ENCODE measurements at regions not wholly inside any gene's neighbourhood (a gene's known extent, or its start where the extent isn't known, plus 50 kb on each side); places are given as distances from the start of the nearest gene placed in this dataset.

- no peak for DNase-seq
Measured at GRCh38 chrY:15415165-15415564, 890.8 kb downstream of the NLGN4Y start.

DNA sequence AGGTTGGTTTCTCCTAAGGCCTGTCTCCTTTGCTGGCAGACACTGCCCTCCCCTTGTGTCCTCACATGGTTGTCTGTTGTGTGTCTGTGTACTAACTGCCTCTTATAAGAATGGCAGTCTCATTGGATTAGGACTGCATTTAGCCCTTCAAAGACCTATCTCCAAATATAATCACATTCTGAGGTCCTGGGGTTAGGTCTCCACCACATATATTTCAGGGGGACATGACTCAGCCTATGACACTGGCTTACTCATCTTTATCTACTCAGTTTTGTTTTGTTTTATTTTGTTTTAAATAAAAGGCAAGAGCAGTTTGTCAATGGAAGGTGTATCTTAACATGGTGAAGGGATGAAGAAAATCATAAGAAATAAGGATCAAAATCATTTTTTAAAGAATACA, 894.3 kb downstream of the NLGN4Y start:
- no peak for DNase-seq

DNA sequence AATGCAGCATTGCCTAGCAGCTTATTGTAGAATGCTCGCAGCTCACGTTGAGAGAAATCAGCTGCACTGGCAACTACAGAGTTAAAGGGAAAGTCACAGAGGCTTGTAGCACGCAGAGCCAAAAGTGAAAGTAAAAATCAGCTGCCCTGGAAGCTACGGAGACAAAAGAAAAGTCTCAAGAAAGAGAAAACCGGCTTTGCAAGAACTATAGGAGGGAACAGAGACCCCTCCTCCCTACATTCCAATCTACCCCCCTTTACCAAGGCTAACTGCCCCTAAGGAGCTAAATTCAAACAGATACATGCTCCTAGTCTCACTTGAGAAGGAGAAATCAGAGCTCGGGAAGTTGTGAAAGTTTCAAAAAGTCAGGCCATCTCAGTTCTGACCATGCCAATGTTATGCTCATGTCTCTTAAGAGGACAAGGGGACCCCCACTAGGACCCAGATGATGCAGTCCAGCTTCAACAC, 900.4 kb downstream of the NLGN4Y start:
- peak; percentile 0 for DNase-seq

DNA sequence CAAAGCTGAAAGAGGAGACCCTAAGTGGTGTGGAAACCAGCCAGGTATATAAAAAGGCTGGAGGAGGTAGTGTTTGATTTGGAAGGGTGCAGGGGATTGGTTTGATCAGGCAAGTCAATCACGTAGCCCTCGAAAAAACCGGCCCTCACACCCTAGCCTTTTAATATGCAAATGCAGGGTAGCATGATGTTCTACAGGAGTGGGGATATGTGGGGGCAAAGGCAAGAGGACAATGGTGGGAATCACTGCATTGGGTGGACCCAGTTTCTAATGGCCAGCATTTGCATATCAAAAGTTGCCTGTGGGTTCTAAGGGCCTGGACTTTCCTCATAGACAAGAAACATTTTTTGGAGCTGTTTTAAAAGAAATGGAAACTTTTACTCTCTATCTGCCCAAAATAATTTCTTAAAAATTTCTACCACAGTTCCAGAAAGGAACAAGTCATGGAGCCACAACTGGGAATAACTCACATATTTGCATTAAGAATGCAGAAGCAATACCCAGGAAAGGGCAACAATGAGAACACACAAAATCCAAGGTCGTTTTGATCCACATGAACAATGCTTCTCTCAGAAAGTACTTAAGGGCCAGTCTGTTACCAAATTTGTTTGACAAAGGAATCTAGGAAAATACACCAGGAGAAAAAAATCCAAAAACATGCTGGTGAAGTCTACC, 915.8 kb downstream of the NLGN4Y start:
- DNase-seq, result no peak

DNA sequence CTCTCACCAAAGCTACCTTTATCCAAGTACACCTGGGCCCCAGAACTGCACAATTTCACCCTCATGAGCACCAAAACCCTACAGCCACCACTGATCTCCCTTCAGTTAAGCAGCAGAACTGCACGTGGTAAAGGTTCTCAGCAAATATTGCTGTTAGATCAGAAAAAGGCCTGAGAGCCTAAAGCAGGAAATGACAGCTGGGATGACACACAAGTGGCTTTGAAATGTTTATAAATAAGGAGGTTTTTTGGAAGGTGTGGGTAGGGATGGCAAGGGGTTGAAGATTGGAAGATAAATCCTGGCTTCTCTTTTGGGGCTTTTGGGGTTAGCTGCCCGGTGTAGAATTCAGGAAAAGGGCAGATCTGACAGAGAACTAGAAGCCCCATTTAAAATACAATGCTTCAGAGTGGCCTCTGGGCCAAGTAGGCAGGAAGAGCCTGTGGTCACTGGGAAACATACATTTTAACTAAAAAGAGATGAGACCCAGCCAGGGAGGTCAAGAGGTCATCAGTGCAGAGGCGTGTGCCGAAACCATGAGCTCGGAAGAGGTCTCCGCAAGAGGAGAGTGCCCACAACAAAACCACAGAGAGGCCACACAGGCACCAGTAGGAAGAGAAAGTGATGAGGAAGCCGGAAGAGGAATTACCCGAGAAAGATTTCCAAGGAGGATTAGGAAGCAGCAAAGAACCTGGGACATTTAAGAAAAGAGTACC, 916.5 kb downstream of the NLGN4Y start:
- DNase-seq, result no peak

DNA sequence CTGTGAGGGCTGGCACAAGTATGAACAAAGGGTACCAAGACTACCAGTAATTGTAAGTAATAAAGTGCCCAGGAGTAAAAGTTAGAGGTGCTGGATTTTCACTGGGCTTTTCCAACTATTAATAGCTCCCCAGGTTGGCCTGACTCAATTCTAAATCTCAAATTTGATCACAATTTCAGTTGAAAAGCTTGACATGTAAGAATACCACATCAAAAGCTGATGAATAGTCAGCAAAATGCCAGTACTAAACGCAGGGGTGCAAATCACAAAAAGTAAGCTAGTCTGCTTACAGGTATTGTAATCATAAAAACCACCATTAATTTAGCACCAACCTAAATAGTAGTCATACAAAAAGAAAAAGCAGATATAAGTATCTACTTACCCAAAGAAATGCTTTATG, 917.5 kb downstream of the NLGN4Y start:
- DNase-seq, result no peak

DNA sequence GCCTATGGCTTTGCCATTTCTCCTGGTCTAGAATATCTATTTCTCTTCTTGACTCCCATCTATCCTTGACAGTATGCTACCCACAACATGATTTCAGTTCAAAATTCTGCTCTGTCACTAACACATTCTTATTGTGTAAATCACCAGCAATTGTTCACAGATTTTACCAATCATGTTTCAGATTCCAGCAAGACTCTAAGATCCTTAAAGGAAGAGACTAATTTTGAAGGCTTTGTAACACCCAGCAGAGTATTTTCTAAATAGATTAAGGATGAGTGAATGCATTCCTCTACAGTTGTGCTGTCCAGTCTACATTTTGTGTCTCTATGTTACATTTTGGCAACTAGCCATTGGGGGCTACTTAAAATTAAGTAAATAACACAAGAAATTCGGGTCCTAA, 921.5 kb downstream of the NLGN4Y start:
- no peak for DNase-seq

DNA sequence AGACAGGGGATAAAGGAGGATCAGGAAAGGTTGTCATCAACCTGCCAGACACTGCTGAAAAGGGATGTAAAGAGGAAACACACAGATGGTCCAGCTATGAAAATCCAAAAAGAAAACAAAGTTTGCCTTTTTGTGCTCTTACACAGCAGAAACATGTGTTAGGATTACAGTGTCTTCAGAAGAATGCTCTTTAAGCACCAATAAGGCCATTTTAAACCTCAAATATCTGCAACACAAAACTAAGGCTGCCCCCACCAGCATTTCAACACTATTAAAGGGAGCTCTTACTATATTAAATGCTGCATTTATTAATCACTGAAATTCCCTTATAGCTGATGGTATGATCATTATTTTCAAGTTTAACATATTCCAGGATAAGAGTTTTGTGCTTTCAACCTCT, 922.5 kb downstream of the NLGN4Y start:
- no peak for DNase-seq

DNA sequence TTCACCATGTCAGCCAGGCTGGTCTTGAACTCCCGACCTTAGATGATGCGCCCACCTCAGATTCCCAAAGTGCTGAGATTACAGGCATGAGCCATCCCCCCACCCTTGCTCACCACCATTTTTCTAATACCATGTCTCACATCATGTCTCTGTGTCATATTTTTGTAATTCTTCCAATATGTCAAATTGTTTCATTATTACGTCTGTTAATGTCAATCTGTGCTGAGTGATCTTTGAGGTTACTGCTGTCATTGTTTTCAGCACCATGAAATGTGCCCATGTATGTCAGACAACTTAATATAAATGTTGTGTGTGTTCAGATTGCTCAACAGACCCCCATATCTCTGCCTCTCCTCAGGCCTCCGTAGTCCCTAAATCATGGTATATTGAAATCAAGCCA, 923.6 kb downstream of the NLGN4Y start:
- DNase-seq, result no peak

DNA sequence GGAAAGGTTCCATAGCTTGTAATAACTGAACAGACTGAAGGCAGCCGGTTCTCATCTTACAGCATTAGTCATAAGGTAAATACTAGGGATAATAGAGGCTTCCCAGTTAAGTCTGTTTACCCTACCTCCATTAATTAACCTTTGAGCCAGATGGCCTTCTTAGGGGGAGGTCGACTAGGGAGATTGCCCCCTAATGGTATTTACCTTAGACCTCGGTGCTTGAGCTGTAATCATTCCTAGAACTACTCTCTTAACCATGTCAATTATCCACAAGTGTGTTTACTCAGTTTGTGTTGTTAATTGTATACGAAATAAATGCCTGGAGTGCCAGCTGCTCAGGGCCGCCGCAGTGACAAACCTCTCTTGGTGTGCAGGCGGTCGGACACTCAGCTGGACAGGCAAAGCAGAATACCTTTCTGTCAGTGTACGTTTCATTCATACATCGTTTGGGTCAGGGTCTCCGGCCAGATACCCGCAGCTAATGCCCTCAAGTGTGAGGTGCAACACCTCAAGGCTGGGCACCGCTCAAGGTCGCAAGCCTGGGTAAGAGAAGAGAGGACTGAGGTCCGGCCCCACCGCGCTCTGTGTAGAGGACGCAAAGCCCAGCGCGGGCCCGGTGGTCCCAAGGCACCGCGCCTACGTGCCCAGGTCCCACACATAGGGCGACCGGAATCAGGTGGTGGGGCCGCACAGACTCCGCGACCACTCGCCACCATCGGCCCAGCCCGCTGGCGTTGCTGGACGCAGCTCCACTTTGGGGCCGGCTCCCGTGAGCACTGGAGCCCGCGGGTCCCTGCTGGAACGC, 931.0 kb downstream of the NLGN4Y start:
- peak; percentile 62 for DNase-seq

- no peak for DNase-seq
Measured at GRCh38 chrY:15455980-15456469, 931.7 kb downstream of the NLGN4Y start.

DNA sequence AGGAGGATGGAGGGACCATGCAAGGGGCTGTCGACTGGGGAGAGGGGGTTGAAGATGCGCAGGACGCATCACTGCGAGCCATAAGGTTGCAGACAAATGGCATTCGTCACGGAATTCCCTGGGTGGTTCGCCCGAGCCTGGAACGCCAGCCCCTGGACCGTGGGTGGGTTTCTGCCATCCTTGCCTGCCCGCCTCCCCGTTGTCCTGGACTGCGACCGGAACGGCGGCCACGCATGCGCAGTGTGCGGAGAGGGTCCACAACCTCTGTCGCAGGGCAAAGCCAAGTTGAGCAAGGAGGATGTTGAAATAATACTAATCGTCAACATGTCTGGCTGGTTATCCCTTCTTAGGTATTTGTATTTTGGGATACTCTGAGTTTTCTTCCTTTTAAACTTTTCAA, 932.2 kb downstream of the NLGN4Y start:
- DNase-seq, result no peak

DNA sequence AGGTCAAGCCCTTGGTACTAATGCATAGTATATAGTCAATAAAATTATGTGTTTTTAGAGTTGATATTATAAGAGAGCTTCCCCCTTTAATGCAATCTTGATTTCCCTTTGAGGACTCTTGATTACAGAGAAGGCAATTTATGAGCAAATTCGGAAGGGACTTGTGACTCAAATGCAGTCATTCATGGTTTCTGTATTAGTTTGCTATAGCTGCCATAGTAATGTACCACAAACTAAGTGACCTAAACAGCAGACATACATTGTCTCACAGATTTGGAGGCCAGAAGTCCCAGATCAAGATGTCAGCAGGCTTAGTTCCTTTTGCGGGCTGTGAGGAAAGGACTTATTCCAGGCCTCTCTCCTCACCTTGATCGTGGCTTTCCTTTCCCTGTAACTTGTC, 933.4 kb downstream of the NLGN4Y start:
- DNase-seq, result no peak

GRCh38 chrY:15458426-15458825, 934.1 kb downstream of the NLGN4Y start:
- no peak for DNase-seq

DNA sequence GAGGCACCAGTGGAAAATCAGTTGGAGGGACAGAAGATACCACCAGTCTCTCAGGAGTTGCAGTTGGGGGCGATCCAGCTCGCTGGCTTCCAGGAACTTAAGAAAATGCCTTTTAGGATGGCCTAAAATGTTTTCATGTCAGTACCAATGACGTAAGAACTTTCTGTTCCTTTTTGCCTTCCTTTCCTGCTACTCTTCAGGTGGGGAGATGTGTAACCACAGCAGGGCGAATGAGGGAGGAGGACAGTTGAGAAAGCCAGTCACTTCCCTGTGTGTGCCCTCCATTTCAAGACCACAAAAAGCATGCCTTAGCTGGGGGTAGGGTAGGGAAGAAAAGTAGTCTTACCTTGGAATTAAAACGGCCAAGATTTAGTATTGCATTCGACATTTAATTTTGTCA, 941.6 kb downstream of the NLGN4Y start:
- DNase-seq, result no peak

- DNase-seq, result no peak
Measured at GRCh38 chrY:15466891-15467290, 942.6 kb downstream of the NLGN4Y start.

DNA sequence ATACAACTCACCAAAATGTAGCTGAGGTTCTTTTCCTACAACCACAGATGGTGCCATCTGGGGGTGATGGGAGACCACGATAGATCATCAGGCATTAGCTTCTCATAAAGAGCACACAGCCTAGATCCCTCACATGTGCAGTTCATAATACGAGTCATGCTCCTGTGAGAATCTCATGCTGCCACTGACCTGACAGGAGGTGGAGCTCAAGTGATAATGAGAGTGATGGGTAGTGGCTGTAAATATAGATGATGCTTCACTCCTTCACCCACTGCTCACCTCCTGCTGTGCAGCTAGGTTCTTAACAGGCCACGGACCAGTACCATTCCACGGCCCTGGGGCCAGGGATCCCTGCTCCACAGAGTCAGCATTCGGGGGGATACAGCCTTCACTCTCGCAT, 943.8 kb downstream of the NLGN4Y start:
- DNase-seq, result no peak

DNA sequence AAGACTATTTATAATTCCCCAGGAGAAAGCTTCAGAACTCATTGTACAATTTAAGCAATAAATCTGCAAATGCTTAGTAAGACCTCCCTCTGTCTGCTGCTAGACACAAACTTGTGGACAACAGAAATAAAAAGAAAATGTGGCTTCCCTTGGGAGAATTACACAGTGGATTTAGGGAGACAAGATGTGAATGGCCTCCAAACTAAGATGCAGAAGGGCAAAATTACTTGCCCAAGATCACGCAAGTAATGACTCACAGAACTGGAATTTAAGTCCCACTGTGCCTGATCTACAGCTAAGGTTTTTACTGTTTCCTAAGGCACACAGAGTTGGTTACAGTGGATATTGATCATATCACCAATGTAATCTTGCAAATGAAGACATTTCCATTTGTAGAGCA, 947.0 kb downstream of the NLGN4Y start:
- no peak for DNase-seq

- DNase-seq, result no peak
Measured at GRCh38 chrY:15478348-15478963, 954.1 kb downstream of the NLGN4Y start.

DNA sequence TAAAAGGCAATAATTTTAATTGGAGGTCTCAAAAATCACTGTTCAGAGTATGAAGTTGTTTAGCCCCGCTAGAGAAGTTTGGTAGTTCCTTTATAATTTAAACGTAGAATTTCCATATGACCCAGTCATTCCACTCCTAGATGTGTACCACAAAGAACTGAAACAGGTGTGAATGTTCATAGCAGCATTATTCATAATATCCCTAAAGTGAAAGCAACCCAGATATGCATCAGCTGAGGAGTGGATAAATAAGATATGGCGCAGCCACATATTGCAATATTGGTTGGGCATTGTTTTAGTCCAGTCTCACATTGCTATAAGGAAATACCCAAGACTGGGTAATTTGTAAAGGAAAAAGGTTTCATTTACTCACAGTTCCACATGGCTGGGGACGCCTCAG, 976.2 kb downstream of the NLGN4Y start:
- DNase-seq, result no peak

GRCh38 chrY:15501181-15501580, 976.9 kb downstream of the NLGN4Y start:
- no peak for DNase-seq

GRCh38 chrY:15510288-15510687, 986.0 kb downstream of the NLGN4Y start:
- no peak for DNase-seq

GRCh38 chrY:15510984-15511650, 986.8 kb downstream of the NLGN4Y start:
- DNase-seq, result peak; percentile 6
